GM23248 (cell line): ENCODE measurements at regions not wholly inside any gene's neighbourhood (a gene's known extent, or its start where the extent isn't known, plus 50 kb on each side); places are given as distances from the start of the nearest gene placed in this dataset.
A peak's percentile ranks its signal among the peaks of the same experiment; 100 is the strongest.
"Not testable (repeated sequence)": the region's sequence is repeated elsewhere in the genome, so short reads cannot be mapped to it uniquely, and the experiment has no call there.

Experiments used
- DNase-seq: peaks from one replicate; pipeline ENCODE4 v3.0.0-alpha.2; 2015
- H2AFZ ChIP-seq: fragments of 200-600 bp; sonication (generic); 2 replicates; pipeline ENCODE4 v1.6.1; 2016; ENCODE audit warnings: antibody characterized with exemption
- H3F3A ChIP-seq: fragments of 200-600 bp; sonication (generic); 2 replicates; pipeline ENCODE4 v1.6.1; 2016; ENCODE audit warnings: mild to moderate bottlenecking, antibody characterized with exemption, mixed run types; ENCODE audit not compliant: insufficient read depth
- H3K27ac ChIP-seq: fragments of 200-600 bp; sonication (generic); 2 replicates; pipeline ENCODE4 v1.5.1; 2016; ENCODE audit warnings: mild to moderate bottlenecking
- H3K27me3 ChIP-seq: fragments of 200-600 bp; sonication (generic); replicated peaks from 2 replicates; pipeline ENCODE4 v1.6.1; 2016; ENCODE audit warnings: mild to moderate bottlenecking; ENCODE audit not compliant: insufficient read depth
- H3K36me3 ChIP-seq: fragments of 200-600 bp; sonication (generic); 2 replicates; pipeline ENCODE4 v1.6.1; 2016; ENCODE audit warnings: low read depth, mild to moderate bottlenecking
- H3K4me1 ChIP-seq: fragments of 200-600 bp; sonication (generic); 2 replicates; pipeline ENCODE4 v1.6.1; 2016; ENCODE audit warnings: mild to moderate bottlenecking; ENCODE audit not compliant: insufficient read depth
- H3K4me2 ChIP-seq: fragments of 200-600 bp; sonication (generic); one replicate; pipeline ENCODE4 v1.6.1; 2016; ENCODE audit warnings: mild to moderate bottlenecking; ENCODE audit not compliant: unreplicated experiment
- H3K4me3 ChIP-seq: fragments of 200-600 bp; sonication (generic); 2 replicates; pipeline ENCODE4 v1.5.1; 2016; ENCODE audit warnings: mild to moderate bottlenecking
- H3K79me2 ChIP-seq: fragments of 200-600 bp; sonication (generic); 2 replicates; pipeline ENCODE4 v1.6.1; 2016; ENCODE audit warnings: mild to moderate bottlenecking; ENCODE audit not compliant: insufficient read depth
- H3K9ac ChIP-seq: fragments of 200-600 bp; sonication (generic); 2 replicates; pipeline ENCODE4 v1.6.1; 2016; ENCODE audit warnings: mild to moderate bottlenecking
- H3K9me2 ChIP-seq: fragments of 200-600 bp; sonication (generic); 2 replicates; pipeline ENCODE4 v1.6.1; 2016; ENCODE audit warnings: mixed run types, mild to moderate bottlenecking, moderate library complexity; ENCODE audit not compliant: insufficient read depth
- H3K9me3 ChIP-seq: fragments of 200-600 bp; sonication (generic); one replicate; pipeline ENCODE4 v1.6.1; 2017; ENCODE audit warnings: low read depth
- H4K20me1 ChIP-seq: fragments of 200-600 bp; sonication (generic); 2 replicates; pipeline ENCODE4 v1.6.0; 2016; ENCODE audit not compliant: insufficient read depth
- EZH2 ChIP-seq: fragments of 200-600 bp; sonication (generic); IDR thresholded peaks from 2 replicates; pipeline ENCODE4 v1.6.1; 2018; ENCODE audit warnings: antibody characterized with exemption, mild to moderate bottlenecking; ENCODE audit not compliant: insufficient read depth, poor library complexity, severe bottlenecking
- EZH2phosphoT487 ChIP-seq: fragments of 200-600 bp; sonication (generic); IDR thresholded peaks from 2 replicates; pipeline ENCODE4 v1.6.1; 2018; ENCODE audit warnings: antibody characterized with exemption, moderate library complexity, mild to moderate bottlenecking, low read depth; ENCODE audit not compliant: insufficient read depth
- WGBS, 2 experiments: methylation state at CpG; one replicate each; pipeline ENCODE4 v1.1.6; 2015 to 2017; ENCODE audit warnings: low lambda C conversion rate in 2 of 2, low coverage in 1 of 2; ENCODE audit errors: missing lambda C conversion rate in 2 of 2; 5-methylcytosine and 5-hydroxymethylcytosine counted together
- in situ Hi-C: fragments of 300-500 bp; cut with MboI; formaldehyde crosslinking; loops from 2 replicates; pipeline ENCODE4 v1.15.0; 2020

DNA sequence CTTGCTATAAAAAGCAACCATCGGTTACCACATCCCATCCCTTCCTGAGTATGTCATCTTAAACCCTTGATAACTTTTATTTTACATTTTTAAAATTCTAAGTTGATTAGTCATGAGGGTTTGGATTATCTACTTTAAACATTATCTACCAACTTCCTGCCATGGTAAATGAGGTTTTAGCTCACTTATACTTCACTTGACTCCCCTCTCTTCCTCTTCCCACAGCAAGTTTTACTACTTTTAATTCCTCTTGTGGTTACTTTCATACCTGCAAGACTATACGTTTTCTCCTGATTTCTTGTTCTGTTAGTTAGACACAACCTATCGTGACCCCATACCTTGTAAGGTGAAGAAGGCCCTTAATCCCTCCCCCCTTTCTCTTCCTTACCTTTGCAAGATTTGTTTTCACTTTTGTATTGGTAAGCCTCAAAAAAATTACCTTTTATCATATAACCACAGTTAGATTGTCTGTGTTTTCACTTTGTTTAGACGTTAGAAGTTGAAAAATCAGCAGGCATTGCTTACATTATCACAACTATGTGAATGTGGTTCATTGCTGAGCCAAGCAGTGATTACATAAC lies 60.1 kb upstream of the OGFRL1 start:
- H3K4me1 ChIP-seq: peaks cover 17% of the 10 kb centered on the region
- WGBS, 2 experiments: 45 to 48% methylated on average over 4 of the region's 4 CpGs
- no peaks in the 10 kb centered on the region for H3F3A ChIP-seq

DNA sequence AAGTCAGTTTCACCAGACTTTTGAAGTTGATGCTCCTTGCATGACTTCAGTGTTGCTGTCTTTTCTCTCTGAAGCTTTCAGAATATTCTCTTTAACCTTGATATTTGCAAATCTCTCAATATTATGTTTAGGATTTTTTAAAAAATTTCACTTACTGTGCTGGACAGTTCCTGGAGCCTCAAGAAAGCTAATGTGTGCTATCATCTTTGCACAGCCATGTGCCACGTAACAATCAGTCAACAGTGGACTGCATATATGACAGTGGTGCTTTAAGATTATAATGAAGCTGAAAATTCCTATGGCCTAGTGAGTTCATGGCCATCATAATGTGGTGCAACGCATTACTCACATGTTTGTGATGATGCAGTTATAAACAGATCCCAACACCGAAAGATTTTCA lies 59.1 kb upstream of the OGFRL1 start:
- Histone ChIP-seq H3F3A (no peaks in the 10 kb centered on the region), H3K36me3 (no peaks in the 10 kb centered on the region), H3K9ac (no peak overlapping the region), H2AFZ (no peak overlapping the region), H3K4me2 (no peak overlapping the region), H4K20me1 (no peaks in the 10 kb centered on the region), H3K27me3 (no peaks in the 10 kb centered on the region), H3K4me3 (no peak overlapping the region), H3K4me1 (peaks cover 17% of the 10 kb centered on the region), H3K9me2 (0 out of 2 replicates have a peak, but pooled peaks cover 3% of the 10 kb centered on the region), H3K79me2 (no peaks in the 10 kb centered on the region), H3K9me3 (no peaks in the 10 kb centered on the region), H3K27ac (no peak overlapping the region)
- 95 to 99% methylated on average over 3 of the region's 3 CpGs for WGBS, 2 experiments
- TF ChIP-seq EZH2: no peak
- no peak for TF ChIP-seq EZH2phosphoT487
- DNase-seq: no peak
- in situ Hi-C loops: no loop called here

More for the DNA sequence above, 60.1 kb upstream of the OGFRL1 start:
- no peak overlapping the region for H2AFZ ChIP-seq
- no peak overlapping the region for H3K27ac ChIP-seq
- TF ChIP-seq EZH2 (no peak), EZH2phosphoT487 (no peak)
- peak overlapping the region; percentile 11 for H3K4me2 ChIP-seq
- H3K27me3 ChIP-seq: no peaks in the 10 kb centered on the region
- no peaks in the 10 kb centered on the region for H3K79me2 ChIP-seq
- in situ Hi-C loops: no loop called here
- no peaks in the 10 kb centered on the region for H3K9me3 ChIP-seq
- H3K9me2 ChIP-seq: 0 out of 2 replicates have a peak, but pooled peaks cover 3% of the 10 kb centered on the region
- DNase-seq: no peak
- H3K4me3 ChIP-seq: no peak overlapping the region
- no peaks in the 10 kb centered on the region for H3K36me3 ChIP-seq
- no peak overlapping the region for H3K9ac ChIP-seq
- no peaks in the 10 kb centered on the region for H4K20me1 ChIP-seq

GRCh38 chr6:71232890-71233289 lies 55.7 kb upstream of the OGFRL1 start:
- H3K79me2 ChIP-seq, H3K9ac ChIP-seq, H3K4me2 ChIP-seq, DNase-seq, H3K4me3 ChIP-seq, H3K27ac ChIP-seq, in situ Hi-C loops, H3K9me2 ChIP-seq, H3K36me3 ChIP-seq, H3K9me3 ChIP-seq, H4K20me1 ChIP-seq, H3K27me3 ChIP-seq, H3F3A ChIP-seq, H2AFZ ChIP-seq: not testable (repeated sequence)
- H3K4me1 ChIP-seq: peaks cover 15% of the 10 kb centered on the region
- 79 to 86% methylated on average over 4 of the region's 4 CpGs for WGBS, 2 experiments

GRCh38 chr6:71236926-71237434 lies 51.6 kb upstream of the OGFRL1 start:
- no peaks in the 10 kb centered on the region for H3K9me2 ChIP-seq
- H4K20me1 ChIP-seq: no peaks in the 10 kb centered on the region
- H3K4me3 ChIP-seq: no peak overlapping the region
- no peak overlapping the region for H3K27ac ChIP-seq
- H3K79me2 ChIP-seq: no peaks in the 10 kb centered on the region
- WGBS, 2 experiments: 91 to 98% methylated on average over 1 of the region's 1 CpG
- no peak for TF ChIP-seq EZH2
- no peak for TF ChIP-seq EZH2phosphoT487
- H3K4me2 ChIP-seq: no peak overlapping the region
- DNase-seq: no peak
- H3K27me3 ChIP-seq: no peaks in the 10 kb centered on the region
- no peak overlapping the region for H2AFZ ChIP-seq
- no peaks in the 10 kb centered on the region for H3K9me3 ChIP-seq
- in situ Hi-C loops: no loop called here
- no peaks in the 10 kb centered on the region for H3K36me3 ChIP-seq
- no peak overlapping the region for H3K9ac ChIP-seq
- H3K4me1 ChIP-seq: peaks cover 12% of the 10 kb centered on the region
- H3F3A ChIP-seq: peaks cover 10% of the 10 kb centered on the region; the same call in 1 of the 2 replicates
